RWPE1 (cell line): ENCODE measurements at regions not wholly inside any gene's neighbourhood (a gene's known extent, or its start where the extent isn't known, plus 50 kb on each side); places are given as distances from the start of the nearest gene placed in this dataset.
"Not testable (repeated sequence)": the region's sequence is repeated elsewhere in the genome, so short reads cannot be mapped to it uniquely, and the experiment has no call there.

Source experiments
- CTCF ChIA-PET: fragments of 350-600 bp; sonication (Branson Sonifier 250); formaldehyde crosslinking; extraction: SDS; loops from one replicate; lab custom pipeline; 2021; lab: Yijun Ruan, JAX
- POLR2A ChIA-PET: fragments of 400-600 bp; formaldehyde crosslinking; extraction: SDS; loops from one replicate; lab custom pipeline; 2020; ENCODE audit warnings: antibody characterized with exemption; ENCODE audit not compliant: low non-redundant PET; lab: Yijun Ruan, JAX
- DNase-seq: peaks from one replicate; pipeline ENCODE4 v3.0.0; 2012; ENCODE audit warnings: low spot score
- H3K27ac ChIP-seq: fragments of 450-650 bp; 2 replicates; pipeline ENCODE4 v1.5.1; 2017
- CTCF ChIP-seq: fragments of 450-650 bp; conservative IDR thresholded peaks from 2 replicates; pipeline ENCODE4 v1.5.1; 2017; ENCODE audit warnings: low read depth, mild to moderate bottlenecking

- no peak overlapping the region for H3K27ac ChIP-seq
- POLR2A ChIA-PET = no interaction called here
- DNase-seq = no peak
- TF ChIP-seq CTCF = no peak
- CTCF ChIA-PET = no interaction called here
Measured at GRCh38 chr3:145904138-145904537, 256.8 kb downstream of the PLOD2 start.

- ChIA-PET CTCF (no interaction called here), POLR2A (no interaction called here)
- no peak for DNase-seq
- no peak overlapping the region for H3K27ac ChIP-seq
- TF ChIP-seq CTCF = no peak
Measured at GRCh38 chr3:145906301-145906700, 254.7 kb downstream of the PLOD2 start.

- POLR2A ChIA-PET = no interaction called here
- no peak overlapping the region for H3K27ac ChIP-seq
- CTCF ChIA-PET = no interaction called here
- no peak for DNase-seq
- TF ChIP-seq CTCF = no peak
Measured at GRCh38 chr3:145906755-145907154, 254.2 kb downstream of the PLOD2 start.

GRCh38 chr3:145911016-145911415 lies 250.0 kb downstream of the PLOD2 start:
- CTCF ChIA-PET = no interaction called here
- no peak overlapping the region for H3K27ac ChIP-seq
- DNase-seq = no peak
- no peak for TF ChIP-seq CTCF
- POLR2A ChIA-PET = no interaction called here

- CTCF ChIA-PET = no interaction called here
- no peak for DNase-seq
- no peak overlapping the region for H3K27ac ChIP-seq
- POLR2A ChIA-PET = no interaction called here
- no peak for TF ChIP-seq CTCF
Measured at GRCh38 chr3:145915787-145916186, 245.2 kb downstream of the PLOD2 start.

- DNase-seq, CTCF ChIA-PET, POLR2A ChIA-PET, H3K27ac ChIP-seq: not testable (repeated sequence)
Measured at GRCh38 chr3:145927736-145928135, 233.2 kb downstream of the PLOD2 start.

GRCh38 chr3:145936971-145937370 lies 224.0 kb downstream of the PLOD2 start:
- ChIA-PET POLR2A (no interaction called here), CTCF (no interaction called here)
- no peak for DNase-seq
- no peak for TF ChIP-seq CTCF
- H3K27ac ChIP-seq = no peak overlapping the region
